ENCODE measurements at regions not wholly inside any gene's neighbourhood (a gene's known extent, or its start where the extent isn't known, plus 50 kb on each side); places are given as distances from the start of the nearest gene placed in this dataset.
A peak's percentile ranks its signal among the peaks of the same experiment; 100 is the strongest.
"Not testable (repeated sequence)": the region's sequence is repeated elsewhere in the genome, so short reads cannot be mapped to it uniquely, and the experiment has no call there.

DNA sequence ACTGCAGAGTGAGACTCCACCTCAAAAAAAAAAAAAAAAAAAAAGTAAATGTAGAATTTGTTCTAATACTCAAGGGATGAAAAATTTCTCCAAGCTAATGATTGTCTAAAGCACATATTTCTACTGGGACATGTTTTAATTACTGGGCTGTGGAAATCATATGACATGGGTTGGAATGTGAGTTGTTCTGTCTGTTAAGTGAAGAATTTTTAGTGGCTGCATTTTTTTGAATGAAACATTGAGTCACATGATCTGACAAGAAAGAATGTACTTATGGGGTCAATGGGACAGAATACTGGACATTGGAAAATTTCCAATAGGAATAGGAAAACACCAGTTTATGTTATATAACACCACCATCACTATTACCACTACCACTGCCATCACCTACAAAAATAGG is 123.8 kb upstream of the IVNS1ABP start:
- Mint-ChIP-seq H3K27ac (peak overlapping the region; percentile 85), H3K4me1 (peaks cover 3% of the 10 kb centered on the region), H3K36me3 (no peaks in the 10 kb centered on the region), H3K9me3 (no peaks in the 10 kb centered on the region), H3K4me3 (no peak overlapping the region), H3K27me3 (no peaks in the 10 kb centered on the region)

GRCh38 chr1:185439727-185440415 is 122.8 kb upstream of the IVNS1ABP start:
- H3K9me3 Mint-ChIP-seq, result no peaks in the 10 kb centered on the region
- H3K27ac Mint-ChIP-seq, result no peak overlapping the region
- no peak overlapping the region for H3K4me3 Mint-ChIP-seq
- no peaks in the 10 kb centered on the region for H3K36me3 Mint-ChIP-seq
- no peaks in the 10 kb centered on the region for H3K27me3 Mint-ChIP-seq
- H3K4me1 Mint-ChIP-seq, result peaks cover 3% of the 10 kb centered on the region

DNA sequence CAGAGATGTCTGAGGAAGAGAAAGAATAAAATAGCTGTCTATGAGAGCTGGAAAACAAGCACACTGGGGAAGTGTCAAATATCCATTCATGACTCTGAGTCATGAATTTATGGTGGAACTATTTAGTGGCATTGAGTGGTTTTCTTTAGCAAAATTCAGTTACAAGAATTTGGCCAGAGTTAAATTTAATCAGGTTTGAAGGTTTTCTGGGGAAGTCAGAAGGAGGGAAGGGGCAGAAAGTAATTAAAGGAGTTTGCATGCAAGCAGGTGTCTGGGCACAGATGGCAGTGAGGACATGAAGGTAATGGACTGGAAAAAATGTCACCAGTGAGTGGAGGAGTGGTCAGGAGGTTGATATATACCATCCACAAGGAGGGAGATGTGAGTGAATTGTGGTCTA is 121.9 kb upstream of the IVNS1ABP start:
- H3K36me3 Mint-ChIP-seq, result no peaks in the 10 kb centered on the region
- no peaks in the 10 kb centered on the region for H3K27me3 Mint-ChIP-seq
- H3K9me3 Mint-ChIP-seq, result no peaks in the 10 kb centered on the region
- no peak overlapping the region for H3K4me3 Mint-ChIP-seq
- H3K4me1 Mint-ChIP-seq, result peaks cover 3% of the 10 kb centered on the region
- no peak overlapping the region for H3K27ac Mint-ChIP-seq

- H3K4me1 Mint-ChIP-seq, result peaks cover under 1% of the 10 kb centered on the region
- H3K4me3 Mint-ChIP-seq, result no peak overlapping the region
- no peaks in the 10 kb centered on the region for H3K36me3 Mint-ChIP-seq
- no peaks in the 10 kb centered on the region for H3K9me3 Mint-ChIP-seq
- H3K27ac Mint-ChIP-seq, result no peak overlapping the region
- H3K27me3 Mint-ChIP-seq, result no peaks in the 10 kb centered on the region
These were observed 118.8 kb upstream of the IVNS1ABP start for GRCh38 chr1:185435696-185436379.

- Mint-ChIP-seq H3K36me3 (no peaks in the 10 kb centered on the region), H3K4me1 (no peaks in the 10 kb centered on the region), H3K4me3 (no peak overlapping the region)
These were observed 117.7 kb upstream of the IVNS1ABP start for GRCh38 chr1:185434721-185435120.

GRCh38 chr1:185433667-185434066 is 116.6 kb upstream of the IVNS1ABP start:
- no peaks in the 10 kb centered on the region for H3K27me3 Mint-ChIP-seq
- H3K27ac Mint-ChIP-seq, result no peak overlapping the region
- no peaks in the 10 kb centered on the region for H3K36me3 Mint-ChIP-seq
- no peaks in the 10 kb centered on the region for H3K9me3 Mint-ChIP-seq
- no peaks in the 10 kb centered on the region for H3K4me1 Mint-ChIP-seq
- H3K4me3 Mint-ChIP-seq, result no peak overlapping the region

More at GRCh38 chr1:185434721-185435120, 117.7 kb upstream of the IVNS1ABP start:
- no peak overlapping the region for H3K27ac Mint-ChIP-seq
- H3K27me3 Mint-ChIP-seq, result no peaks in the 10 kb centered on the region
- no peaks in the 10 kb centered on the region for H3K9me3 Mint-ChIP-seq

DNA sequence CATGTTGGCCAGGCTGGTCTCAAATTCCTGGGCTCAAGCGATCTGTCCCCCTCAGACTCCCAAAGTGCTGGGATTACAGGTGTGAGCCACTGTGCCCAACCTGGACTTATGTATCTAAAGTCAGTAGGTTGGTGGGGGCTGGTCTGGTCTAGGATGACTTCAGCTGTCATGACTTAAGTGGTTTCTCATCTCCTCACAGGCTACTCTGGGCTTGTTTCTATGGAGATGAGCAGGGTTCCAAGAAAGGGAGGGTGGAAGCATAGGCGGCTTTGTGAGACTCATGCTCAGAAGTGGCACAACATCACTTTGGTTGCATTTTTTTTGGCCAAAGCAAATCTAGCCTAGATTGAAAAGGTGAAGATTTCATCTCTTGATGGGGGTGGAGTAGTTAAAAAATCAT is 115.9 kb upstream of the IVNS1ABP start:
- no peaks in the 10 kb centered on the region for H3K36me3 Mint-ChIP-seq
- H3K27ac Mint-ChIP-seq, result no peak overlapping the region
- H3K9me3 Mint-ChIP-seq, result no peaks in the 10 kb centered on the region
- no peaks in the 10 kb centered on the region for H3K4me1 Mint-ChIP-seq
- no peak overlapping the region for H3K4me3 Mint-ChIP-seq
- no peaks in the 10 kb centered on the region for H3K27me3 Mint-ChIP-seq

DNA sequence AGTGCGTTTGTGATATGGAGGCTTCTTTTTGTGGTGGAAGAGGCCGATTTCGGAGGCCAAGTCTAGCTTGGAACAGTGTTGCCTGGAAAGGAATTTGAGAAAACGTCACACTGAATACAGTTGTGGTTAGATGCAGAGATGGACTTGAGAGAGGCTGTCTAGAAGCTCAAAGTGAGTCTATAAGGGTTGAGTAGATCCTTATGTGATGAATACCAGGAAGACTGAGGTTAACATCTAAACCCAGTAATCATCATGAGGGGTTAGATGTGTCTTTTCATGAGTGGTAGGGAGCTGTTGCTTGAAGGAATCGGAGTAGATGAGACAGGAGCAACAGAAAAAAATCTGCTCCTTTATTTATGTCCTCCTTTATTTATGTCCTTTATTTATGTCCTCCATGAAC is 114.6 kb upstream of the IVNS1ABP start:
- Mint-ChIP-seq H3K4me3 (no peak overlapping the region), H3K27ac (no peak overlapping the region), H3K9me3 (no peaks in the 10 kb centered on the region), H3K36me3 (no peaks in the 10 kb centered on the region), H3K4me1 (no peaks in the 10 kb centered on the region), H3K27me3 (no peaks in the 10 kb centered on the region)

DNA sequence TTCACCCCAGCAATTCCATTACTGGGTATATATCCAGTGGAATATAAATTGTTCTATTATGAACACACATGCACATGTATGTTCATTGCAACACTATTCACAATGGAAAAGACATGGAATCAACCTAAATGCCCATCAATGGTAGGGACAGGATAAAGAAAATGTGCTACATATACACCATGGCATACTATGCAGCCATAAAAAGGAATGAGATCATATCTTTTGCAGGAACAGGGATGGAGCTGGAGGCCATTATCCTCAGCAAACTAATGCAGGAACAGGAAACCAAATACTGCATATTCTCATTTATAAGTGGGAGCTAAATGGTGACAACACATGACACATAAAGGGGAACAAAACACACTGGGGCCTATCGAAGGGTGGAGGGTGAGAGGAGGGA is 112.6 kb upstream of the IVNS1ABP start:
- not testable (repeated sequence) for H3K27ac Mint-ChIP-seq, H3K27me3 Mint-ChIP-seq, H3K9me3 Mint-ChIP-seq, H3K4me3 Mint-ChIP-seq, H3K4me1 Mint-ChIP-seq, H3K36me3 Mint-ChIP-seq

DNA sequence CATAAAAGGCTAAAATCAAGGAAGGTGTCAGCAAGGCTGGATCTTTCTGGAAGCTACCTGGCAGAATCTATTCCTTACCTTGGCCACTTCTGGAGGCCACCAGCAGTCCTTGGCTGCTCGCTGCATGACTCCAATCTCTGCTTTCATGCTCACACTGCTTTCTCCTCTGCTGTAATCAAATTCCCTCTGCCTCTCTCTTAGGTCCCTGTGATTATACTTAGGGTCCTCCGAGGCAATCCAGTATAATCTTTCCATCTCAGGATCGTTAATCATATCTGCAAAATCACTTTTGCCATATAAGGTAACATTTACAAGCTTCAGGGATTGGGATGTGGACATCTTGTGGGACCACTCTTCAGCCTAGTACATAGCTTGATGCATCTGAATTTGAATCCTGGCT is 110.7 kb upstream of the IVNS1ABP start:
- no peaks in the 10 kb centered on the region for H3K4me1 Mint-ChIP-seq
- no peaks in the 10 kb centered on the region for H3K36me3 Mint-ChIP-seq
- no peak overlapping the region for H3K4me3 Mint-ChIP-seq
- H3K27me3 Mint-ChIP-seq, result no peaks in the 10 kb centered on the region
- H3K9me3 Mint-ChIP-seq, result no peaks in the 10 kb centered on the region
- no peak overlapping the region for H3K27ac Mint-ChIP-seq

DNA sequence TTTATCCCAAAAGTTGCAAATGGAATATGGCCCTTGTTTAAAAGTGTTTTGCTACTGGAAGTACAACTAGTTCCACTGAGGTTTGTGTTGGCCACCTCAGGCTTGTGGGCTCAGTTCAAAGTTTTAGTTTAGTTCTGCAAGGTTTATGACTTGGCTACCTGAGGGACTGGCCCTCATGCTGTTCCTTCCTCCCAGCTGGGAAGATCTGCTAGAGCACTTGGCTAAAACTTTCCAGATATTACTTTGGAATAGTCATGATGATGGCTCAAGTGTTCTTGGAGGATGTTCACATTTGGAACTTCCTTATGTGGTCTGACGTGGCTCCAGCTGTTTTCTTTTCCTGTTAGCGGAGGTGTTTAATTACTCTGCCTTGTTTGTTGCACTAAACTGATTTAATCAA is 110.2 kb upstream of the IVNS1ABP start:
- Mint-ChIP-seq H3K27ac (no peak overlapping the region), H3K36me3 (no peaks in the 10 kb centered on the region), H3K4me3 (no peak overlapping the region), H3K9me3 (no peaks in the 10 kb centered on the region), H3K4me1 (no peaks in the 10 kb centered on the region), H3K27me3 (no peaks in the 10 kb centered on the region)

GRCh38 chr1:185426848-185427247 is 109.8 kb upstream of the IVNS1ABP start:
- Mint-ChIP-seq H3K27me3 (no peaks in the 10 kb centered on the region), H3K36me3 (no peaks in the 10 kb centered on the region), H3K4me3 (no peak overlapping the region), H3K4me1 (no peaks in the 10 kb centered on the region), H3K27ac (no peak overlapping the region), H3K9me3 (no peaks in the 10 kb centered on the region)

DNA sequence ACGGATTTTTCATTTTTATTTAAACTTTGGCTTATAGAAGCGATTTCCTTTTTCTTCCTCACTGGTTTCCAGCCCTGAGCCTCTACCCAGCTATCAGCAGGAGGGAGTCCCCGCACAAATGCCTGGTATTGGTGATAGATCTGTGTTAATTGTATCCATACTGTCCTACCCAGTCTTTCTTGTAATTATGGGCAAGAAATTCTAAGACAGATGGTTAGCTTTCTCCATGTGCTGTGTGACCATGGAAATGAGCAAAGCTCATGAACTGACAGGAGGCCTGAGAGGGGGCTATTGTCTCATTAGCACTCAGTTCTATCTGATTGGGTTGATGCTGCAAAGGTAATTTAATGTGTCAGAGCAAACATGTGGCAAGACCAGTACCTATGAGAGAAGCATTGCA is 108.1 kb upstream of the IVNS1ABP start:
- Mint-ChIP-seq H3K4me1 (peaks cover 9% of the 10 kb centered on the region), H3K27ac (no peak overlapping the region), H3K4me3 (no peak overlapping the region), H3K27me3 (no peaks in the 10 kb centered on the region), H3K36me3 (no peaks in the 10 kb centered on the region), H3K9me3 (no peaks in the 10 kb centered on the region)

GRCh38 chr1:185421485-185422107 is 104.6 kb upstream of the IVNS1ABP start:
- H3K36me3 Mint-ChIP-seq, result no peaks in the 10 kb centered on the region
- H3K9me3 Mint-ChIP-seq, result no peaks in the 10 kb centered on the region
- H3K4me3 Mint-ChIP-seq, result no peak overlapping the region
- no peaks in the 10 kb centered on the region for H3K27me3 Mint-ChIP-seq
- peaks cover 9% of the 10 kb centered on the region for H3K4me1 Mint-ChIP-seq
- no peak overlapping the region for H3K27ac Mint-ChIP-seq

- H3K4me1 Mint-ChIP-seq, result peaks cover 9% of the 10 kb centered on the region
- no peaks in the 10 kb centered on the region for H3K27me3 Mint-ChIP-seq
- H3K4me3 Mint-ChIP-seq, result peak overlapping the region; percentile 37
- no peaks in the 10 kb centered on the region for H3K36me3 Mint-ChIP-seq
- no peaks in the 10 kb centered on the region for H3K9me3 Mint-ChIP-seq
- H3K27ac Mint-ChIP-seq, result peak overlapping the region; percentile 30
These were observed 103.6 kb upstream of the IVNS1ABP start for GRCh38 chr1:185420588-185421081.

DNA sequence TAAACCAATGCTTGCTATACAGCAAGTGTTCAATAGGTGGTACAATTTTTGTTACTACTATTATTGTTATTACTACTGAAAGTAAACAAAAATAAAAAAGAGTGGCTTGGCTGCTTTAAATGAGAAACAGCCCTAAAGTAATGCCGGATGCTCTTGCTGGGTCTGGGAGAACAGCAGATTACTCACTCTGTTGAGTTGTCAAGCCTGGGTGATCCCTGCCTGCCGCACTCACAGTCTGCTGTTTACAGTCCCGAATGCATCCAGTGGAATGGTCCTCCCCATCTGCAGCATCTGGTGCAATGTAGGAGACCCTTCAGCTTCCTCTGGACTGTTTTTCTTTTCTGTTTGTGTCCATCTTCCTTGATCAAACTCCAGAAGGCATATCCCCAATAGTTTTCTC is 102.7 kb upstream of the IVNS1ABP start:
- H3K4me1 Mint-ChIP-seq, result peaks cover 9% of the 10 kb centered on the region
- H3K36me3 Mint-ChIP-seq, result no peaks in the 10 kb centered on the region
- H3K27ac Mint-ChIP-seq, result no peak overlapping the region
- H3K9me3 Mint-ChIP-seq, result no peaks in the 10 kb centered on the region
- H3K4me3 Mint-ChIP-seq, result no peak overlapping the region
- H3K27me3 Mint-ChIP-seq, result no peaks in the 10 kb centered on the region

Data from activated naive CD4-positive, alpha-beta T cell treated with anti-CD3 and anti-CD28 coated beads, Interleukin-2, amount 50 U/mL, for 24 hours (primary cell).